HCT116 (cell line): ENCODE measurements at regions not wholly inside any gene's neighbourhood (a gene's known extent, or its start where the extent isn't known, plus 50 kb on each side); places are given as distances from the start of the nearest gene placed in this dataset.
A peak's percentile ranks its signal among the peaks of the same experiment; 100 is the strongest.

Source experiments
- ATAC-seq: fragments of 200-7000 bp; cut with Tn5 transposase; 2 replicates; pipeline ENCODE4 v1.9.1; 2020; ENCODE audit warnings: mild to moderate bottlenecking, moderate library complexity
- BruUV-seq: library from RNA; stranded (reverse); fragments of 400-500 nt; replicated peaks from 2 replicates; lab custom pipeline; 2021; lab: Mats Ljungman, UMichigan
- CTCF ChIA-PET: fragments of 300-600 bp; sonication (Branson Sonifier 250); formaldehyde crosslinking; loops from one replicate; lab custom pipeline; 2021; ENCODE audit warnings: antibody characterized with exemption; lab: Charles Lee
- POLR2A ChIA-PET: fragments of 300-600, 350-600 bp; sonication (Branson Sonifier 250); formaldehyde crosslinking; loops from one replicate; lab custom pipeline; 2021; ENCODE audit warnings: antibody characterized with exemption; lab: Charles Lee
- RAD21 ChIA-PET, 2 experiments: fragments of 300-600 bp; sonication (Branson Sonifier 250); formaldehyde crosslinking; loops; one replicate each; lab custom pipeline; 2023; ENCODE audit warnings: low total read pairs in 2 of 2; ENCODE audit not compliant: uncharacterized antibody in 2 of 2, unreplicated experiment in 2 of 2, low non-redundant PET in 1 of 2; lab: Charles Lee
- DNase-seq: peaks from one replicate; pipeline ENCODE4 v3.0.0-alpha.2; 2010; ENCODE audit warnings: low read depth, low spot score
- H2AFZ ChIP-seq: fragments of 200-600 bp; shearing (Covaris generic), sonication (generic); 2 replicates; pipeline ENCODE4 v1.6.1; 2017; ENCODE audit warnings: low read depth, mixed run types, mixed read lengths, antibody characterized with exemption, low read length; ENCODE audit not compliant: poor library complexity, severe bottlenecking
- H3K27ac ChIP-seq: 2 replicates; pipeline ENCODE4 v1.5.1; 2012; ENCODE audit warnings: low read depth, low read length
- H3K27me3 ChIP-seq: fragments of 200-600 bp; sonication (generic); 2 replicates; pipeline ENCODE4 v1.6.1; 2016; ENCODE audit warnings: mixed run types, low read length, mixed read lengths; ENCODE audit not compliant: insufficient read depth
- H3K36me3 ChIP-seq, 2 experiments: fragments of 200-500 bp in 1 of 2; fragments of 200-600 bp in 1 of 2; sonication (Bioruptor generic) in 1 of 2; sonication (generic) in 1 of 2; 2 replicates each; pipeline versions ENCODE4 v1.5.1 to v1.6.1; 2014 to 2016; ENCODE audit warnings: low read length in 2 of 2, inconsistent platforms in 1 of 2, mixed read lengths in 1 of 2, mixed run types in 1 of 2; ENCODE audit not compliant: insufficient read depth in 2 of 2, control insufficient read depth in 1 of 2
- H3K4me1 ChIP-seq, 2 experiments: fragments of 200-600 bp in 1 of 2; sonication (generic) in 1 of 2; 2 replicates each; pipeline versions ENCODE4 v1.5.1 to v1.6.1; 2012 to 2017; ENCODE audit warnings: low read length in 2 of 2, inconsistent platforms in 1 of 2, mild to moderate bottlenecking in 1 of 2, mixed read lengths in 1 of 2, mixed run types in 1 of 2, moderate library complexity in 1 of 2; ENCODE audit not compliant: insufficient read depth in 2 of 2, control insufficient read depth in 1 of 2
- H3K4me2 ChIP-seq: fragments of 200-600 bp; sonication (generic); 2 replicates; pipeline ENCODE4 v1.6.1; 2017; ENCODE audit warnings: mixed run types, low read length, mixed read lengths
- H3K4me3 ChIP-seq, 2 experiments: fragments of 200-600 bp in 1 of 2; sonication (generic) in 1 of 2; replicated peaks in 1 of 2; 2 replicates each; pipeline ENCODE4 v1.5.1; 2011 to 2016; ENCODE audit warnings: low read length in 2 of 2, control low read depth in 1 of 2, low read depth in 1 of 2, mild to moderate bottlenecking in 1 of 2, mixed read lengths in 1 of 2, mixed run types in 1 of 2
- H3K79me2 ChIP-seq: fragments of 200-600 bp; sonication (generic); 2 replicates; pipeline ENCODE4 v1.6.1; 2017; ENCODE audit warnings: mild to moderate bottlenecking, mixed run types, low read length, moderate library complexity, mixed read lengths; ENCODE audit not compliant: insufficient read depth
- H3K9ac ChIP-seq: fragments of 200-600 bp; sonication (generic); 2 replicates; pipeline ENCODE4 v1.6.1; 2016; ENCODE audit warnings: low read length, mixed read lengths
- H3K9me2 ChIP-seq: fragments of 200-600 bp; sonication (generic), shearing (Covaris generic); 2 replicates; pipeline ENCODE4 v1.6.1; 2017; ENCODE audit warnings: mixed run types, mild to moderate bottlenecking, moderate library complexity; ENCODE audit not compliant: insufficient read depth
- H3K9me3 ChIP-seq, 2 experiments: fragments of 200-500 bp in 1 of 2; fragments of 200-600 bp in 1 of 2; sonication (Bioruptor generic) in 1 of 2; sonication (generic) in 1 of 2; 2 replicates each; pipeline ENCODE4 v1.6.1; 2014 to 2017; ENCODE audit warnings: low read length in 2 of 2, mixed read lengths in 2 of 2, inconsistent platforms in 1 of 2, low read depth in 1 of 2, mild to moderate bottlenecking in 1 of 2, mixed run types in 1 of 2, moderate library complexity in 1 of 2; ENCODE audit not compliant: control insufficient read depth in 1 of 2, insufficient read depth in 1 of 2
- H4K20me1 ChIP-seq: fragments of 200-600 bp; sonication (generic), shearing (Covaris generic); 2 replicates; pipeline ENCODE4 v1.6.1; 2017; ENCODE audit warnings: mixed run types, mild to moderate bottlenecking, moderate library complexity; ENCODE audit not compliant: insufficient read depth
- EGR1 ChIP-seq: IDR thresholded peaks from 2 replicates; pipeline ENCODE4 v1.6.1; 2012; ENCODE audit warnings: low read depth
- REST ChIP-seq: IDR thresholded peaks from 2 replicates; pipeline ENCODE4 v1.6.1; 2012; ENCODE audit warnings: low read depth
- SP1 ChIP-seq: IDR thresholded peaks from 2 replicates; pipeline ENCODE4 v1.6.1; 2012; ENCODE audit warnings: low read depth
- YY1 ChIP-seq: IDR thresholded peaks from 2 replicates; pipeline ENCODE4 v1.6.1; 2011; ENCODE audit warnings: low read length, low read depth, moderate library complexity, mild to moderate bottlenecking; ENCODE audit not compliant: insufficient replicate concordance; ENCODE audit errors: extremely low read depth
- intact Hi-C: fragments of 100-400 bp; cut with micrococcal nuclease; formaldehyde crosslinking; loops from 2 replicates; pipeline ENCODE4 v1.10.0; 2022

- POLR2A ChIA-PET, result interaction anchor here (1.1 kb wide), 1 partner anchor 284 kb away, joined by 7 read pairs; the partner anchor contains the start of gene SOX9
- Histone ChIP-seq H2AFZ (no peak overlapping the region), H3K9me3 (no peaks in the 10 kb centered on the region), H3K4me3 (no peak overlapping the region), H3K4me2 (peak overlapping the region; percentile 77), H3K79me2 (peaks cover 24% of the 10 kb centered on the region; the same call in 1 of the 2 replicates), H4K20me1 (no peaks in the 10 kb centered on the region), H3K27me3 (no peaks in the 10 kb centered on the region), H3K4me1 (peaks cover 60 to 86% of the 10 kb centered on the region in 2 experiments), H3K9me2 (no peaks in the 10 kb centered on the region), H3K9ac (peak overlapping the region; percentile 30), H3K36me3 (peaks cover 0 to 7% of the 10 kb centered on the region in 2 experiments; a peak in 1 of 4 replicates), H3K27ac (peak overlapping the region; percentile 16; the same call in 1 of the 2 replicates)
- RAD21 ChIA-PET, result no interaction called here
- no TSS peak for BruUV-seq
- intact Hi-C loops, result no loop called here
- no peak for DNase-seq
- no peak for ATAC-seq
- TF ChIP-seq YY1, result no peak
- TF ChIP-seq EGR1, result no peak; the same call in 1 of the 2 replicates
- peak; percentile 50; the same call in 1 of the 2 replicates for TF ChIP-seq SP1
- TF ChIP-seq REST, result no peak
- CTCF ChIA-PET, result interaction anchor here (0.8 kb wide), 1 partner anchor 16 kb away, joined by 3 read pairs; no protein-coding TSS in a partner anchor
These were observed 284.1 kb downstream of the SOX9 start for GRCh38 chr17:72404872-72405271.
